ENCODE measurements at regions not wholly inside any gene's neighbourhood (a gene's known extent, or its start where the extent isn't known, plus 50 kb on each side); places are given as distances from the start of the nearest gene placed in this dataset.
A peak's percentile ranks its signal among the peaks of the same experiment; 100 is the strongest.

DNA sequence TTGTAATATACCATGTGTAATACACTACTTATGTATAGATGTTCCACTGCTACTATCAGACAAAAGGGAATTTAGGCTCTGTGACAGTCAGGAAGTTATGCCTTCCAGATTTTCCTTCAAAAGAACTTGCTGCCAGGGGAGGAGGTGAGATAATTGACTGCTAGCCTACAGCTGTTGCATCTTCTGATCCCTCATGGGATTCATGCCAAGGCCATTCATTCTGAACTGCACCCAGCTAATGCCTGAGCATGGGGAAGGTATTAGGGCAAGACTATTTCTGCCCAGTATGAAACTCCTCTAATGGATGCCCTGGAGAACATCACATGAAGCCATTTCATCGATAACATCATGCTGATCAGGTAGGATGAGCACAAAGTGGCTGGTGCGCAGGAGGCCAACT, 746.5 kb upstream of the ZNF608 start:
- no peak overlapping the region for H3K9ac ChIP-seq (ENCODE audit: insufficient read depth in 1 of 2, low read length in 2 of 2)
- DNase-seq (peak in 1 of 3 donors; percentile 29), ATAC-seq (ENCODE audit: insufficient read depth, low FRiP score) (no peak)
- H3K36me3 ChIP-seq (ENCODE audit: control insufficient read depth in 4 of 4, insufficient read depth in 4 of 4, low read length in 4 of 4): no peaks in the 10 kb centered on the region
- no peak overlapping the region for H3K4me3 ChIP-seq
- H3K4me1 ChIP-seq (ENCODE audit: control insufficient read depth in 5 of 5, insufficient read depth in 5 of 5, low read length in 5 of 5): peaks cover 0 to 15% (median 4%) of the 10 kb centered on the region in 5 donors
- no peaks in the 10 kb centered on the region for H3K27me3 ChIP-seq (ENCODE audit: control insufficient read depth in 3 of 3, insufficient read depth in 3 of 3, low read length in 2 of 3)
- TF ChIP-seq, protein P1, sequence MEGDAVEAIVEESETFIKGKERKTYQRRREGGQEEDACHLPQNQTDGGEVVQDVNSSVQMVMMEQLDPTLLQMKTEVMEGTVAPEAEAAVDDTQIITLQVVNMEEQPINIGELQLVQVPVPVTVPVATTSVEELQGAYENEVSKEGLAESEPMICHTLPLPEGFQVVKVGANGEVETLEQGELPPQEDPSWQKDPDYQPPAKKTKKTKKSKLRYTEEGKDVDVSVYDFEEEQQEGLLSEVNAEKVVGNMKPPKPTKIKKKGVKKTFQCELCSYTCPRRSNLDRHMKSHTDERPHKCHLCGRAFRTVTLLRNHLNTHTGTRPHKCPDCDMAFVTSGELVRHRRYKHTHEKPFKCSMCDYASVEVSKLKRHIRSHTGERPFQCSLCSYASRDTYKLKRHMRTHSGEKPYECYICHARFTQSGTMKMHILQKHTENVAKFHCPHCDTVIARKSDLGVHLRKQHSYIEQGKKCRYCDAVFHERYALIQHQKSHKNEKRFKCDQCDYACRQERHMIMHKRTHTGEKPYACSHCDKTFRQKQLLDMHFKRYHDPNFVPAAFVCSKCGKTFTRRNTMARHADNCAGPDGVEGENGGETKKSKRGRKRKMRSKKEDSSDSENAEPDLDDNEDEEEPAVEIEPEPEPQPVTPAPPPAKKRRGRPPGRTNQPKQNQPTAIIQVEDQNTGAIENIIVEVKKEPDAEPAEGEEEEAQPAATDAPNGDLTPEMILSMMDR (IDR thresholded peaks at IDR 0.05; ENCODE audit: control extremely low read depth, extremely low read depth): no peak
- 94 to 96% methylated on average over 2 of the region's 2 CpGs for WGBS, 2 donors
- H3K27ac ChIP-seq (ENCODE audit: low read depth in 1 of 2, low read length in 1 of 2): no peak overlapping the region
- H3K9me3 ChIP-seq (ENCODE audit: control insufficient read depth in 4 of 4, insufficient read depth in 3 of 4, low read length in 3 of 4): no peaks in the 10 kb centered on the region

DNA sequence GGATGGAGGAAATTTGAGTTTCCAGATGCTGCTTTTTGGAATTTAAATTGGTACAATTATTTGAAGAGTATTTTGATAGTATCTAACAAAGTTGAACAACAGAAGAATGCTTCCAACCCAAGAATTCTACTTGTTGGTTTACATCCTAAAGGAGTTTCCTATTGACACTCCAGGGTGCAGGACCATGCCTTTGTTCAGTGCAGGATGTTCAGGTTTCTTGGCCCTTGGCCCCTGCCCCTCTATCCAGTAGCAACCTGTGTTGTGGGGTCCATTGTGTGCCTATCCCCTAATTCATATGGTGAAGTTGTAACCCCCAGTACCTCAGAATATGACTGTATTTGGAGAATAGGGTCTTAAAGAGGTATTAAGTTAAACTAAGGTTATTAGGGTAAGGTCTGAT, 750.0 kb upstream of the ZNF608 start:
- peaks cover 0 to 15% (median 4%) of the 10 kb centered on the region in 5 donors for H3K4me1 ChIP-seq (ENCODE audit: control insufficient read depth in 5 of 5, insufficient read depth in 5 of 5, low read length in 5 of 5)
- TF ChIP-seq, protein P1 (IDR thresholded peaks at IDR 0.05; ENCODE audit: control extremely low read depth, extremely low read depth): no peak
- no peaks in the 10 kb centered on the region for H3K27me3 ChIP-seq (ENCODE audit: control insufficient read depth in 3 of 3, insufficient read depth in 3 of 3, low read length in 2 of 3)
- ATAC-seq (ENCODE audit: insufficient read depth, low FRiP score): no peak
- DNase-seq: no peak
- no peaks in the 10 kb centered on the region for H3K9me3 ChIP-seq (ENCODE audit: control insufficient read depth in 4 of 4, insufficient read depth in 3 of 4, low read length in 3 of 4)
- H3K36me3 ChIP-seq (ENCODE audit: control insufficient read depth in 4 of 4, insufficient read depth in 4 of 4, low read length in 4 of 4): no peaks in the 10 kb centered on the region
- H3K27ac ChIP-seq (ENCODE audit: low read depth in 1 of 2, low read length in 1 of 2): no peak overlapping the region
- no peak overlapping the region for H3K9ac ChIP-seq (ENCODE audit: insufficient read depth in 1 of 2, low read length in 2 of 2)
- no peak overlapping the region for H3K4me3 ChIP-seq

DNA sequence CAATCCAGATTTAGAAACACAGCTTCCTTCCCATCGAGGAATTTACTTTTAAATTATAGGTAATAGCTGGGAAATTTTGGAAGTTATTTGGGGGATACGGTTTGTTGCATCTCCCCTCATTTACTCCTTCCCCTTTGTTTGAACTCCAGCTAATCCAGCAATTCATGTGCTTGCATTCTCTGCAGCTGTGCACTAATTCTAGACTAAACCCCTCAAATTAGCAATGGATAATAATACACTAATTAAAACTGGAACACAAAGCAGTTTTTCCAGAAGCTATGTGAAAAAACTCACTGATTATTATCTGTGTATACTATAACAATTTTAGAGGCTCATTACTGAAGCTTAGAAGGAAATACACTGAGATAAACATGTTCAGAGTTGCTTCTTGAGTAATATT, 751.2 kb upstream of the ZNF608 start:
- TF ChIP-seq, protein P1 (IDR thresholded peaks at IDR 0.05; ENCODE audit: control extremely low read depth, extremely low read depth): no peak
- Histone ChIP-seq H3K9me3 (ENCODE audit: control insufficient read depth in 4 of 4, insufficient read depth in 3 of 4, low read length in 3 of 4) (no peaks in the 10 kb centered on the region), H3K27me3 (ENCODE audit: control insufficient read depth in 3 of 3, insufficient read depth in 3 of 3, low read length in 2 of 3) (no peaks in the 10 kb centered on the region), H3K36me3 (ENCODE audit: control insufficient read depth in 4 of 4, insufficient read depth in 4 of 4, low read length in 4 of 4) (no peaks in the 10 kb centered on the region), H3K9ac (ENCODE audit: insufficient read depth in 1 of 2, low read length in 2 of 2) (no peak overlapping the region), H3K27ac (ENCODE audit: low read depth in 1 of 2, low read length in 1 of 2) (no peak overlapping the region), H3K4me3 (no peak overlapping the region), H3K4me1 (ENCODE audit: control insufficient read depth in 5 of 5, insufficient read depth in 5 of 5, low read length in 5 of 5) (peaks cover 0 to 5% (median 0%) of the 10 kb centered on the region in 5 donors)
- no peak for ATAC-seq (ENCODE audit: insufficient read depth, low FRiP score)
- no peak for DNase-seq
- 72 to 78% methylated on average over 2 of the region's 2 CpGs for WGBS, 2 donors

DNA sequence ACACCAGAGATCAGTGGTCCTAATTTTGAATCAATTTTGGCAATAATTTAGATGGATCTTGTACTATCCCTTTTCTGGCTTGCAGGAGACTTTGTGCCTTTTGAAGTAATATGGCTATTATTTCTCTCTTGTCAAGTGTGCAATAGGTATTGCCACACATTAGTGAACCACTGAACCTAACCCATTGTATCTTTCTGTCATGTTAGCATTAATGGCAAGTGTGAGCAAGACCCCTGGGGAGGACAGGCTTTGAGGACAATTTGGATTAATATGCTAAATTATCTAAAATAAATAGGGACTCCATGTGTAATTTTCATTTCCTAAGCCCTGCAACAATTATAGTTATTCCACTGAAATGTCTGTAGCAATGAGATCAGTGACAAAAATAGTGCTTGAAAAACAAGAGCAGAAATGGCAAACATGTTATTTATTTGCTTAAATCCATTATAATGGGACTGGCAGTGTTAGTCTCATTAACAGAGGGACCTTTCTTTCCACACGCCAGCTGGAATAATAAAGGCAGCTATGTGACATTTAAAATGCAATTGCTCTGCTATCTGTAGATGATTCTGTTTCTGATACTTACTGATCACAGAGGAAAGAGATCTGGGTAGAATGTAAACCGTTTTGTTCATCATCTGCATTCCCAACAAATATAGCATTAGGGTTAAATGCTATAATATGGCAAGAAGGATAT, 753.3 kb upstream of the ZNF608 start:
- ATAC-seq (ENCODE audit: insufficient read depth, low FRiP score) (no peak), DNase-seq (no peak)
- no peak overlapping the region for H3K4me3 ChIP-seq
- no peak overlapping the region for H3K9ac ChIP-seq (ENCODE audit: insufficient read depth in 1 of 2, low read length in 2 of 2)
- H3K4me1 ChIP-seq (ENCODE audit: control insufficient read depth in 5 of 5, insufficient read depth in 5 of 5, low read length in 5 of 5): peaks cover 0 to 5% (median 0%) of the 10 kb centered on the region in 5 donors
- TF ChIP-seq, protein P1 (IDR thresholded peaks at IDR 0.05; ENCODE audit: control extremely low read depth, extremely low read depth): no peak
- no peak overlapping the region for H3K27ac ChIP-seq (ENCODE audit: low read depth in 1 of 2, low read length in 1 of 2)
- no peaks in the 10 kb centered on the region for H3K27me3 ChIP-seq (ENCODE audit: control insufficient read depth in 3 of 3, insufficient read depth in 3 of 3, low read length in 2 of 3)
- no peaks in the 10 kb centered on the region for H3K36me3 ChIP-seq (ENCODE audit: control insufficient read depth in 4 of 4, insufficient read depth in 4 of 4, low read length in 4 of 4)
- WGBS, 2 donors: 83 to 85% methylated on average over 2 of the region's 2 CpGs
- no peaks in the 10 kb centered on the region for H3K9me3 ChIP-seq (ENCODE audit: control insufficient read depth in 4 of 4, insufficient read depth in 3 of 4, low read length in 3 of 4)

Data from lung (tissue), 11 donors.